ENCODE measurements at regions not wholly inside any gene's neighbourhood (a gene's known extent, or its start where the extent isn't known, plus 50 kb on each side); places are given as distances from the start of the nearest gene placed in this dataset.

- ATAC-seq: no peak
These were observed 171.5 kb downstream of the ZMAT3 start for GRCh38 chr3:178900029-178900646.

GRCh38 chr3:178895178-178895789, 176.3 kb downstream of the ZMAT3 start:
- Mint-ChIP-seq H3K4me1 (no peaks in the 10 kb centered on the region), H3K9me3 (peaks cover 5% of the 10 kb centered on the region), H3K36me3 (ENCODE audit: low read depth) (no peaks in the 10 kb centered on the region), H3K4me3 (no peak overlapping the region), H3K27me3 (no peaks in the 10 kb centered on the region), H3K27ac (no peak overlapping the region)
- DNase-seq (no peak), ATAC-seq (no peak)

More at GRCh38 chr3:178900029-178900646, 171.5 kb downstream of the ZMAT3 start:
- no peaks in the 10 kb centered on the region for H3K27me3 Mint-ChIP-seq
- DNase-seq: no peak
- H3K27ac Mint-ChIP-seq: no peak overlapping the region
- no peaks in the 10 kb centered on the region for H3K4me1 Mint-ChIP-seq
- no peaks in the 10 kb centered on the region for H3K9me3 Mint-ChIP-seq
- no peak overlapping the region for H3K4me3 Mint-ChIP-seq
- H3K36me3 Mint-ChIP-seq (ENCODE audit: low read depth): no peaks in the 10 kb centered on the region
